ENCODE measurements at regions not wholly inside any gene's neighbourhood (a gene's known extent, or its start where the extent isn't known, plus 50 kb on each side); places are given as distances from the start of the nearest gene placed in this dataset.
"Not testable (repeated sequence)": the region's sequence is repeated elsewhere in the genome, so short reads cannot be mapped to it uniquely, and the experiment has no call there.

DNA sequence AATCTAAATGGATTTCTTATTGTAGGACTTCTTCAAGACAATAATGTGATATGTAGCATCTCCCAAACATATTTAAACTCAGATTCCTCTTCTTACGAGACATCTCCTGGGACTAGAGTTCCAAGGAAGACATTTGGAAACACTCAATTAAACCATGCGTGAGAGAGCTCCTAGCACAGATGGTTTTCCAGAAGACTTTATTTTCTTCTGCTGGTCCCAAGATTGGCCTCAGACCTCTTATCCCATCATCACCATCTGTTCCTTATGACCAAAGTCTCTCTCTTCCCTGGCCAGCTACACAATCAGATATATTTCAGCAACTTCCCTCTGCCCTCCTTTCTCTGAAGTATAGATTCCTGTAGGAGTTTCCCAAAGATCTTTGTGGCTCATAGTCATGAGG lies 93.2 kb upstream of the JARID2 start:
- DNase-seq (no peak), ATAC-seq (ENCODE audit: low FRiP score in 2 of 2) (no peak)
- H3K4me1 ChIP-seq, result no peaks in the 10 kb centered on the region
- no peak overlapping the region for H3K27ac ChIP-seq
- no peak overlapping the region for H3K4me3 ChIP-seq
- no peaks in the 10 kb centered on the region for H3K36me3 ChIP-seq
- 85 to 94% methylated on average over 2 of the region's 2 CpGs for WGBS, 2 donors
- TF ChIP-seq EP300 (IDR thresholded peaks at IDR 0.05), result no peak
- no peak for TF ChIP-seq POLR2AphosphoS5 (IDR thresholded peaks at IDR 0.05)
- TF ChIP-seq, protein P1, sequence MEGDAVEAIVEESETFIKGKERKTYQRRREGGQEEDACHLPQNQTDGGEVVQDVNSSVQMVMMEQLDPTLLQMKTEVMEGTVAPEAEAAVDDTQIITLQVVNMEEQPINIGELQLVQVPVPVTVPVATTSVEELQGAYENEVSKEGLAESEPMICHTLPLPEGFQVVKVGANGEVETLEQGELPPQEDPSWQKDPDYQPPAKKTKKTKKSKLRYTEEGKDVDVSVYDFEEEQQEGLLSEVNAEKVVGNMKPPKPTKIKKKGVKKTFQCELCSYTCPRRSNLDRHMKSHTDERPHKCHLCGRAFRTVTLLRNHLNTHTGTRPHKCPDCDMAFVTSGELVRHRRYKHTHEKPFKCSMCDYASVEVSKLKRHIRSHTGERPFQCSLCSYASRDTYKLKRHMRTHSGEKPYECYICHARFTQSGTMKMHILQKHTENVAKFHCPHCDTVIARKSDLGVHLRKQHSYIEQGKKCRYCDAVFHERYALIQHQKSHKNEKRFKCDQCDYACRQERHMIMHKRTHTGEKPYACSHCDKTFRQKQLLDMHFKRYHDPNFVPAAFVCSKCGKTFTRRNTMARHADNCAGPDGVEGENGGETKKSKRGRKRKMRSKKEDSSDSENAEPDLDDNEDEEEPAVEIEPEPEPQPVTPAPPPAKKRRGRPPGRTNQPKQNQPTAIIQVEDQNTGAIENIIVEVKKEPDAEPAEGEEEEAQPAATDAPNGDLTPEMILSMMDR (IDR thresholded peaks at IDR 0.05), result no peak
- no peak for TF ChIP-seq POLR2A (IDR thresholded peaks at IDR 0.05)
- no peaks in the 10 kb centered on the region for H3K27me3 ChIP-seq
- no peaks in the 10 kb centered on the region for H3K9me3 ChIP-seq

DNA sequence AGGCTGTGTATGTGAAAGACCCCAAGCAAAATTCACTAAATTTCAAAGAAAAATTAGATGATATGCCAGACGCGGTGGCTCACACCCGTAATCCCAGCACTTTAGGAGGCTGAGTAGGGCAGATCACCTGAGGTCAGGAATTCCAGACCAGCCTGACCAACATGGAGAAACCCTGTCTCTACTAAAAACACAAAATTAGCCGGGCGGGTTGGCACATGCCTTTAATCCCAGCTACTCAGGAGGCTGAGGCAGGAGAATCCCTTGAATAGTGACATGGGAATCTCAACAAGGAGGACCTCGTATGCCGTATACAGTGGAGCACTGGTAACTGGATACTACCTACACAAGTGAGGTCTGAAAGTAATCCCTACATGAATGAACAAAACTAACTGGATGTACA lies 92.7 kb upstream of the JARID2 start:
- no peak for DNase-seq
- H3K27me3 ChIP-seq, result no peaks in the 10 kb centered on the region
- H3K27ac ChIP-seq, result no peak overlapping the region
- H3K4me3 ChIP-seq, result no peak overlapping the region
- H3K4me1 ChIP-seq, result no peaks in the 10 kb centered on the region
- no peaks in the 10 kb centered on the region for H3K9me3 ChIP-seq
- TF ChIP-seq POLR2AphosphoS5 (IDR thresholded peaks at IDR 0.05), result no peak
- TF ChIP-seq, protein P1 (IDR thresholded peaks at IDR 0.05), result no peak
- no peak for TF ChIP-seq POLR2A (IDR thresholded peaks at IDR 0.05)
- TF ChIP-seq EP300 (IDR thresholded peaks at IDR 0.05), result no peak
- no peaks in the 10 kb centered on the region for H3K36me3 ChIP-seq
- 92 to 99% methylated on average over 7 of the region's 7 CpGs for WGBS, 2 donors
- ATAC-seq (ENCODE audit: low FRiP score in 2 of 2), result no peak

DNA sequence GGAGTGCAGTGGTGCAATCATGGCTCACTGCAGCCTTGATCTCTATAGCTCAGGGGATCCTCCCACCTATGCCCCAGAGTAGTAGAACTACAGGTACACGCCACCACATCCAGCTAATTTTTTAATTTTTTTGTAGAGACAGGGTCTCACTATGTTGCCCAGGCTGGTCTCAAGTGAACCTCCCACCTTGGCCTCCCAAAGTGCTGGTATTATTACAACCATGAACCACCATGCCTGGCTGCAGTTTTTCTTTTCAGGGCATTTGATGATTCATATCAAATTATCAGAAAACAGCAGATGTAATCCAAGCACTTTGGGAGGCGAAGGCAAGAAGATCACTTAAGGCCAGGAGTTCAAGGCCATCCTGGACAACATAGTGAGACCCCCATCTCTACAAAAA lies 88.4 kb upstream of the JARID2 start:
- no peaks in the 10 kb centered on the region for H3K27me3 ChIP-seq
- ATAC-seq (ENCODE audit: low FRiP score in 2 of 2) (no peak), DNase-seq (no peak)
- WGBS, 2 donors, result 96 to 97% methylated on average over 2 of the region's 2 CpGs
- H3K36me3 ChIP-seq, result no peaks in the 10 kb centered on the region
- no peak overlapping the region for H3K27ac ChIP-seq
- TF ChIP-seq, protein P1 (IDR thresholded peaks at IDR 0.05), result no peak
- TF ChIP-seq EP300 (IDR thresholded peaks at IDR 0.05) (no peak), POLR2AphosphoS5 (IDR thresholded peaks at IDR 0.05) (no peak), POLR2A (IDR thresholded peaks at IDR 0.05) (no peak)
- H3K9me3 ChIP-seq, result no peaks in the 10 kb centered on the region
- H3K4me3 ChIP-seq, result no peak overlapping the region
- H3K4me1 ChIP-seq, result no peaks in the 10 kb centered on the region

DNA sequence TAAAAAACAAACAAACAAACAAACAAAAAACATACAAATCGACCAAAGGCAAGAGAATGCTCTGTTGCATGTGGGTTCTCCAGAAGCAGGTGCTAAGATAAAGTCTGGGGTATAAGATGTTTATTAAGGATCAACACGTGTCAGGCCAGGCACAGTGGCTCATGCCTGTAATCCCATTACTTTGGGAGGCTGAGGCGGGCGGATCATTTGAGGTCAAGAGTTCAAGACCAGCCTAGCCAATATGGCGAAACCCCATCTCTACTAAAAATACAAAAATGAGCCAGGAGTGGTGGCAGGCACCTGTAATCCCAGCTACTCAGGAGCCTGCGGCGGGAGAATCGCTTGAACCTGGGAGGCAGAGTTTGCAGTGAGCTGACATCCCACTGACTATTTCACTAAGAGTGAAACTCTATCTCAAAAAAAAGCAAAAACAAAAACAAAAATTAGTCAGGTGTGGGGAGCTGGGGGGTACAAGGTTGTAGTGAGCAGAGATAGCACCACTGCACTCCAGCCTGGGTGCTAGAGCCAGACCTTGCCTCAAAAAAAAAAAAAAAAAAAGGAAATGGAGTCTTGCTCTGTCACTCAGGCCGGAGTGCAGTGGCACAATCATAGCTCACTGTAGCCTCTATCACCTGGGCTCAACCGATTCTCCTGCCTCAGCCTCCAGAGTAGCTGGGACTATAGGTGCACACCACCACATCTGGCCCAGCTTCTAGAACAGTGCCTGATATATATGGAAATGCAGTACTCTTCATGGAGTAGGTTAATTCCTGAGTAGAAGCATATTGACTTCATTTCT lies 86.8 kb upstream of the JARID2 start:
- DNase-seq, result no peak
- Histone ChIP-seq H3K9me3 (no peaks in the 10 kb centered on the region), H3K27ac (no peak overlapping the region), H3K4me1 (no peaks in the 10 kb centered on the region), H3K27me3 (no peaks in the 10 kb centered on the region), H3K4me3 (no peak overlapping the region), H3K36me3 (no peaks in the 10 kb centered on the region)
- no peak for ATAC-seq (ENCODE audit: low FRiP score in 2 of 2)
- TF ChIP-seq POLR2A (IDR thresholded peaks at IDR 0.05) (no peak), POLR2AphosphoS5 (IDR thresholded peaks at IDR 0.05) (no peak), EP300 (IDR thresholded peaks at IDR 0.05) (no peak)
- TF ChIP-seq, protein P1 (IDR thresholded peaks at IDR 0.05), result no peak
- 89 to 95% methylated on average over 10 of the region's 10 CpGs for WGBS, 2 donors

DNA sequence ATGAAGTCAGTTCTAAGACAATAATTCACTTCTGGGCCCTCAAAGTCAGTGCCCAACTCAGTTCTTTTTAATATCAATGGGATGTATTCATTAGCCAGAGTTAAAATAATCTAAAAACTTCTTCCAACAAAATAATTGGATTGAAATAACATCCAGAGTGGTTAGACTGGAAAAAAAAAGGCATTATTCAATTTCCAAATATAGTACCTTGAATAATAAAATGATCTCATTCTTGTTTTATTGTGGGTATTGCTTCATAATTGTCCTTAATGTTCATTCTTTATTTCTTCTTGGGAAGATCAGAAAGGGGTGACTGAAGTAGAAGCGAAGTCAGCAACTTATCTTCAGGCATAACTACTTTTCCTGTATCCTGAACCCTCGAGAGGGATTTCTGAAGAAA lies 85.1 kb upstream of the JARID2 start:
- H3K27me3 ChIP-seq, result no peaks in the 10 kb centered on the region
- no peaks in the 10 kb centered on the region for H3K9me3 ChIP-seq
- DNase-seq (no peak), ATAC-seq (ENCODE audit: low FRiP score in 2 of 2) (no peak)
- 60 to 88% methylated on average over 2 of the region's 2 CpGs for WGBS, 2 donors
- no peaks in the 10 kb centered on the region for H3K36me3 ChIP-seq
- no peak overlapping the region for H3K4me3 ChIP-seq
- no peaks in the 10 kb centered on the region for H3K4me1 ChIP-seq
- no peak for TF ChIP-seq POLR2A (IDR thresholded peaks at IDR 0.05)
- TF ChIP-seq POLR2AphosphoS5 (IDR thresholded peaks at IDR 0.05), result no peak
- TF ChIP-seq EP300 (IDR thresholded peaks at IDR 0.05), result no peak
- TF ChIP-seq, protein P1 (IDR thresholded peaks at IDR 0.05), result no peak
- no peak overlapping the region for H3K27ac ChIP-seq

DNA sequence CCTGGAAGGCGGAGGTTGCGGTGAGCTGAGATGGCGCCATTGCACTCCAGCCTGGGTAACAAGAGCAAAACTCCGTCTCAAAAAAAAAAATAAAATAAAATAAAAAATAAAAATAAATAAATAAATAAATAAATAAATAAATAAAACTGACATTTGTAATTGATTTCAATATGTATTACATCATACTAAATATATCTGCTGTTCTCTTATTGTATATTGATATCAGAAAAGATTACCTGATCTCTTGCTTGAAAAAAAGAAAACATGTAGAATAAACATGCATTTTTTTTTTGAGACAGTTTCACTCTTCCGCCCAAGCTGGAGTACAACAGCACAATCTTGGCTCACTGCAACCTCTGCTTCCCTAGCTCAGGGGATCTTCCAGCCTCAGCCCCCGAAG lies 81.0 kb upstream of the JARID2 start:
- not testable (repeated sequence) for H3K36me3 ChIP-seq; DNase-seq; H3K27me3 ChIP-seq; ATAC-seq (ENCODE audit: low FRiP score in 2 of 2); H3K4me1 ChIP-seq; H3K27ac ChIP-seq; H3K4me3 ChIP-seq; H3K9me3 ChIP-seq
- WGBS, 2 donors, result 93 to 96% methylated on average over 6 of the region's 6 CpGs

All from upper lobe of left lung (tissue), 6 donors.